Karpas-422 (cell line): ENCODE measurements at regions not wholly inside any gene's neighbourhood (a gene's known extent, or its start where the extent isn't known, plus 50 kb on each side); places are given as distances from the start of the nearest gene placed in this dataset.

Experiments
- DNase-seq: peaks from one replicate; pipeline ENCODE4 v3.0.0-alpha.2; 2015
- H2AFZ ChIP-seq: fragments of 200-600 bp; sonication (generic); 2 replicates; pipeline ENCODE4 v1.6.1; 2014; ENCODE audit warnings: antibody characterized with exemption, low read length, mixed read lengths
- H3K27ac ChIP-seq: fragments of 200-600 bp; sonication (generic); 2 replicates; pipeline ENCODE4 v1.5.1; 2014; ENCODE audit warnings: mild to moderate bottlenecking, low read length, moderate library complexity
- H3K27me3 ChIP-seq: fragments of 200-600 bp; sonication (generic); 2 replicates; pipeline ENCODE4 v1.6.1; 2014; ENCODE audit warnings: low read length, mixed read lengths
- H3K36me3 ChIP-seq: fragments of 200-600 bp; sonication (generic); 2 replicates; pipeline ENCODE4 v1.6.1; 2014; ENCODE audit warnings: low read length, mixed read lengths; ENCODE audit not compliant: insufficient read depth
- H3K4me1 ChIP-seq: fragments of 200-600 bp; sonication (generic); 2 replicates; pipeline ENCODE4 v1.6.1; 2014; ENCODE audit warnings: mild to moderate bottlenecking, low read length, mixed read lengths
- H3K4me2 ChIP-seq: fragments of 200-600 bp; sonication (generic); 2 replicates; pipeline ENCODE4 v1.6.1; 2014; ENCODE audit warnings: low read length, low read depth, mild to moderate bottlenecking; ENCODE audit not compliant: poor library complexity, severe bottlenecking
- H3K4me3 ChIP-seq: fragments of 200-600 bp; sonication (generic); 2 replicates; pipeline ENCODE4 v1.5.1; 2014; ENCODE audit warnings: mild to moderate bottlenecking, antibody characterized with exemption, low read length, mixed read lengths
- H3K79me2 ChIP-seq: fragments of 200-600 bp; sonication (generic); 2 replicates; pipeline ENCODE4 v1.6.1; 2014; ENCODE audit warnings: mild to moderate bottlenecking, low read length, mixed read lengths
- H3K9ac ChIP-seq: fragments of 200-600 bp; sonication (generic); 2 replicates; pipeline ENCODE4 v1.6.0; 2014; ENCODE audit warnings: low read length
- H3K9me2 ChIP-seq: fragments of 200-600 bp; sonication (generic), shearing (Covaris generic); replicated peaks from 2 replicates; pipeline ENCODE4 v1.6.0; 2014; ENCODE audit warnings: mild to moderate bottlenecking, low read length, moderate library complexity; ENCODE audit not compliant: insufficient read depth
- H3K9me3 ChIP-seq: fragments of 300-700, 200-600 bp; sonication (generic); 2 replicates; pipeline ENCODE4 v1.6.1; 2014; ENCODE audit warnings: low read length, mixed read lengths
- H4K20me1 ChIP-seq: fragments of 200-600 bp; sonication (generic); 2 replicates; pipeline ENCODE4 v1.6.1; 2014; ENCODE audit warnings: mild to moderate bottlenecking, antibody characterized with exemption, low read length, low read depth; ENCODE audit not compliant: insufficient read depth

DNA sequence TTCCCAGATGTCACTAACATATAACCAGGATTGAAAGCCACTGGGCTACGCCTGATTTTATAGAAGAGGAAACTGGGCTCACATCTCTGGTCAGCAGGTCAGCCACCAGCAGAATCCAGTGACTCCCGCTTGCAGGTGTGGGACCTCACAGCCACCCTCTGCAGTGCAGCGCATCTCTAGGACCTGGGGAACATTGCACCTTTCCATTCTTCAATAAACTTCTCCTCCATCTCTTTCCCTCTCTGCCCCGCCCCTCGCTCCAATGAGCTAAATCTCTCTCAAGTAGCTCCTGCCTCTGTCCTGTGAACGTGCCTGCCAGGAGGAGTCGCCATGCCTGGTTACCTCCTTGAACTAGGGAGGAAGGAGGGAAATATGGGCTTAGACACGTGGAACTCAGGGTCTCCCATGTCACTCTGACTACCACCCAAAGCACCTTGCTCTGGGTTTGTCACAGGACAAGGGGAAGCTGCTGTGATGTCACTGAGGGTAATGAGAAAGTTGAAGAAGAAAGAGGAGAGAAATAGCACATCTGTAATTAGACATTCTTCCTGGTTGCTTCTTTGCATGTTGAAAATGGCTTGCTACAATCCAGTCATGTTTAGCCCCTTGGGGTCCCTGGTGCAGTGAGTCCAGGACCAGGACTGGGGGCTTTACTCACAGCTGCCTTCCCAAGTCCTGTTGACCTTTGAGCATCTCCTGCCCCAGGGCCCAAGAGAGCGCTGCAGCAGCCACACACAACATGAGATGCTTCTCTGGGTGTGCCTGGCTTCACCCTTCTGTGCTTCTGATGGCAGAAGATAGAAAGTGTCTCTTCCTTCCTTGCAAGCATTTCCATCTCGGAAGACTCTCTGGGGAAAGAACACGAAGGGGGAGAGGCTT, 469.4 kb downstream of the PREX1 start:
- no peak overlapping the region for H2AFZ ChIP-seq
- no peaks in the 10 kb centered on the region for H3K36me3 ChIP-seq
- no peak overlapping the region for H3K4me2 ChIP-seq
- no peak overlapping the region for H3K4me3 ChIP-seq
- H3K9me3 ChIP-seq: peaks cover 5% of the 10 kb centered on the region
- H3K79me2 ChIP-seq: no peaks in the 10 kb centered on the region
- no peaks in the 10 kb centered on the region for H3K9me2 ChIP-seq
- H4K20me1 ChIP-seq: no peaks in the 10 kb centered on the region
- H3K27me3 ChIP-seq: peaks cover 2% of the 10 kb centered on the region; the same call in 1 of the 2 replicates
- no peak overlapping the region for H3K9ac ChIP-seq
- no peak overlapping the region for H3K27ac ChIP-seq
- DNase-seq: no peak
- H3K4me1 ChIP-seq: no peaks in the 10 kb centered on the region

DNA sequence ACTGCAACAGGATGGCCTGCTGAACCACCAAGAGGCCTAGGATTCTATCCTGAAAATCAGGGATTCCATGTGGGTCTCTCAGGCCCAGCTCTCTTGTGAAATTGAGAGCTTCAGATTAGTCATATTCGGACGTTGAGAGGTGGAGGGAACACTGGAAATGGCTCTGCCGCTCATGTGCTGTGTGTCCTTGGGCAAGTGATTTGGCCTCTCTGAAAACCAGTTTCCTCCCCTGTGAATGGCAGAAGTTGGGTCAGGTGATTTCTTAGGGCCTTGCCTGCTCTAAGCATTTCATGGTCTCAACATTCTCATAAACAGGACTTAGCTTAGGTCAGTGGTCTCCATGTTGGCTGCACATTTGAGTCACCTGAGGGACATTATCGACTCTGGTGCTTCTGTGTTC, 470.1 kb downstream of the PREX1 start:
- Histone ChIP-seq H3K4me3 (no peak overlapping the region), H3K9me3 (peaks cover 5% of the 10 kb centered on the region), H3K36me3 (no peaks in the 10 kb centered on the region), H3K79me2 (no peaks in the 10 kb centered on the region), H3K27me3 (peaks cover 2% of the 10 kb centered on the region; the same call in 1 of the 2 replicates), H3K4me2 (no peak overlapping the region), H3K4me1 (no peaks in the 10 kb centered on the region), H4K20me1 (no peaks in the 10 kb centered on the region), H3K9me2 (no peaks in the 10 kb centered on the region), H2AFZ (no peak overlapping the region), H3K9ac (no peak overlapping the region), H3K27ac (no peak overlapping the region)
- no peak for DNase-seq

DNA sequence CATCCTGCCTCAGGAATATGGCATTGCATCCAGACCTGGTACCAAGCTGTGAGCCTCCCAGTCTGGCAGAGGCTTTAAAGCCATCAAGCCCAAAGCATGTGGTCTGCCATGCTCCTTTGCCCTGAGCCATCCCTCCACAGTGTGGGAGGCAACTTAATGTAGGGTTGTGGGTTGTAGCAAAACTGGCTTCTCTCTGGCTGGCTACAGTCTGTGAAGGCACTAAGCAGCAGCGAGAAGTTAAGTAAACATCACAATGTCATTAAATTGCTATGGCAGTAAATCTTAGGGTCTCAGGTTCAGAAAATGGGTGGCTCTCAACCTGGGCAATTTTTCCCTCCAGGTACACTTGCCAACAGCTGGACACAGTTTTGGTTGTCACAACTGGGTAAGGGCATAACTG, 472.9 kb downstream of the PREX1 start:
- peaks cover 2% of the 10 kb centered on the region; the same call in 1 of the 2 replicates for H3K27me3 ChIP-seq
- peaks cover 5% of the 10 kb centered on the region for H3K9me3 ChIP-seq
- no peaks in the 10 kb centered on the region for H3K9me2 ChIP-seq
- no peak overlapping the region for H3K4me3 ChIP-seq
- H2AFZ ChIP-seq: no peak overlapping the region
- DNase-seq: no peak
- no peak overlapping the region for H3K9ac ChIP-seq
- H3K4me2 ChIP-seq: no peak overlapping the region
- H3K79me2 ChIP-seq: no peaks in the 10 kb centered on the region
- no peaks in the 10 kb centered on the region for H3K36me3 ChIP-seq
- no peaks in the 10 kb centered on the region for H3K4me1 ChIP-seq
- no peaks in the 10 kb centered on the region for H4K20me1 ChIP-seq
- no peak overlapping the region for H3K27ac ChIP-seq

DNA sequence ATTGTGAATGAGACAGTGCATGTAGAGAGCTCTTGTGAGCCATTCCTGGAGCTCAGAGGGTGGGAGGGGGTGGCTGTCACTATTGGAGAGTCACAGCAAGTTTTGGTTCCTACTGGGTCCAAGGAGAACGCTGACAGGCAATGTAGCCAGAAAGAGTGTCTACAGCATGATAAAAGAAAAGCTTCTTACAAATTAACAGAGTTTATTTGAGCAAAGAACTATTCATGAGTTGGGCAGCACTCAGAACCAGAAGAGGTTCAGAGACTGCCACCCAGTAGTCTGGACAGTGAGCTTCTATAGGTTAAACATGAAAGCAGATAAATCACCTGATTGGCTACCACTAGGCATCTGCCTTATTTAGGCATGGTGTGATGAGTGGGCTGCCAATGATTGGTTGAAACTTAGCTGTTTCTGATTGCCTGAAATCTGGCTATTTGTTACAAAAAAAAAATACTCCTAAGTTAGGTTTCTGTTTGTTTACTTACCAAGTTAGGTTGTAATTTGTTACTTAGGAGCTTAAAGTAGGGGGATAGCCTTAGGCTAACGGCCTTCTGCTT, 473.4 kb downstream of the PREX1 start:
- peaks cover 5% of the 10 kb centered on the region for H3K9me3 ChIP-seq
- no peak overlapping the region for H3K4me3 ChIP-seq
- no peak overlapping the region for H3K4me2 ChIP-seq
- no peaks in the 10 kb centered on the region for H4K20me1 ChIP-seq
- H3K36me3 ChIP-seq: no peaks in the 10 kb centered on the region
- no peaks in the 10 kb centered on the region for H3K4me1 ChIP-seq
- H3K9ac ChIP-seq: no peak overlapping the region
- no peaks in the 10 kb centered on the region for H3K9me2 ChIP-seq
- no peak overlapping the region for H3K27ac ChIP-seq
- H3K27me3 ChIP-seq: peaks cover 2% of the 10 kb centered on the region; the same call in 1 of the 2 replicates
- no peaks in the 10 kb centered on the region for H3K79me2 ChIP-seq
- no peak for DNase-seq
- no peak overlapping the region for H2AFZ ChIP-seq

DNA sequence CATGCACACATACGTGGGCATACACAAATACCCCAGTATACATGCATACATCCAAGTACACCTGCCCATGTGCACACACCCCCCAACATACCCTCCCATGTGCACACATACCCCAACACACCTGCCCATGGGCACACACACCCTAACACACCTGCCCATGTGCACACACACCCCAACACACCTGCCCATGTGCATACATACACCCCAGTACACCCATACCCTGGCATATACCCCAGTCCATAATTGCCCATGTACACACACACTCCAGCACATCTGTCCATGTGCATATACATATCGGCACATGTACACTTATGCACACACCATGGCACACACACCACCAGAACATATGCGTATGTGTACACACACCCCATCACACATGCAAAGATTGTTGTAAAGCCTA, 475.2 kb downstream of the PREX1 start:
- no peak for DNase-seq
- Histone ChIP-seq H3K27me3 (peaks cover 2% of the 10 kb centered on the region; the same call in 1 of the 2 replicates), H2AFZ (no peak overlapping the region), H4K20me1 (no peaks in the 10 kb centered on the region), H3K36me3 (no peaks in the 10 kb centered on the region), H3K79me2 (no peaks in the 10 kb centered on the region), H3K9ac (no peak overlapping the region), H3K4me1 (no peaks in the 10 kb centered on the region), H3K27ac (no peak overlapping the region), H3K4me3 (no peak overlapping the region), H3K9me2 (no peaks in the 10 kb centered on the region), H3K9me3 (peaks cover 5% of the 10 kb centered on the region), H3K4me2 (no peak overlapping the region)

DNA sequence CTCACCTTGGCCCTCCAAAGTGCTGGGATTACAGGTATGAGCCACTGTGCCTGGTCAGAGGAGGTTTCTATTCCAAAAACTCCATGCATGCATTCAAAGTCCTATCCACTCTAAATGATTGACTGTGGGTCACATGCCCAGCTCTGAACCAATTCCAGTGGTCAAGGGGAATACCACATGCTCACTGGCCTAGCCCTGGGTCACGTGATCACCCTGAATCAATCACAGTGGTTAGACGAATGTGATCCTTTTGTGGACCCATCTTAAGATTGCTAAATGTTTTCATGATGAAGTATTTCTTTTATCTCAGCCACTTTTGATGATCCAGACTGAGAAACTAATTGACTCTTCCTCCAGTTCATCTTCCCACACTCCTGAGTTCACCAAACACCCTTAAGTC, 475.8 kb downstream of the PREX1 start:
- Histone ChIP-seq H3K9ac (no peak overlapping the region), H3K4me3 (no peak overlapping the region), H2AFZ (no peak overlapping the region), H4K20me1 (no peaks in the 10 kb centered on the region), H3K36me3 (no peaks in the 10 kb centered on the region), H3K27ac (no peak overlapping the region), H3K79me2 (no peaks in the 10 kb centered on the region), H3K27me3 (peaks cover 2% of the 10 kb centered on the region; the same call in 1 of the 2 replicates), H3K9me3 (peaks cover 5% of the 10 kb centered on the region), H3K9me2 (no peaks in the 10 kb centered on the region), H3K4me1 (no peaks in the 10 kb centered on the region), H3K4me2 (no peak overlapping the region)
- DNase-seq: no peak

DNA sequence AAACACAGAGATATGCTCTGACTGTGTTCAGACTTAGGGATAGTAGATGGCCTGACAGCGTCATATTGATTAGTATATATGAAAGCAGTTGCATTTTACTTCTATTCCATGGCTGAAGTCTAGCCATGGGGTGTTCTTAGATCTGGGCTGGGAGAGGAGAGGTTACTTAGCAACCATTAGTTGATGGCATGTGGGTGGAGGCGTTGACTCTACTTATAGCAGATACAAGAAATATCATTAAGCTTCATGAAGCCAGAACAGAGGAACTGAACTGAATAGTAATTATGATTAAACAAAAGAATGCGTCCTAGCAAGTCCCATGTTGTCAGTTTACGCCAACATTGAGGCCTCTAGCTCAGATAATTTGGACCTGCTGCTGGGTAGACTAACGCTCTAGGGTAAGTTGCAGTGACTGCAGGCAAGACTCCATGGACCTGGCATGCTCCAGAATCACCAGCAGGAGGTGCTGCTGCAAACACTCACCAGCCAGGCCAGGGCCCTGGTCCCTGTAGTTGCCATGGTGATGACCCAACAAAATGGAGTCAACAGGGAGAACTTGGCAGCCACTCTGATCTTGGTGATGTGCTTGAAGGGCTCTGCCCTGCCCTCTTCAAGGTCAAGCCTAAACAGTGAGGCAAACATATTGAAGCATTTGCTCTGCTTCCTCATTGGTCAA, 477.3 kb downstream of the PREX1 start:
- H4K20me1 ChIP-seq: no peaks in the 10 kb centered on the region
- no peak overlapping the region for H3K27ac ChIP-seq
- H3K27me3 ChIP-seq: peaks cover 2% of the 10 kb centered on the region; the same call in 1 of the 2 replicates
- no peak overlapping the region for H3K4me3 ChIP-seq
- H3K36me3 ChIP-seq: no peaks in the 10 kb centered on the region
- H3K9me3 ChIP-seq: peaks cover 5% of the 10 kb centered on the region
- H3K4me2 ChIP-seq: no peak overlapping the region
- H3K4me1 ChIP-seq: no peaks in the 10 kb centered on the region
- no peak overlapping the region for H2AFZ ChIP-seq
- DNase-seq: peak; percentile 61
- H3K9ac ChIP-seq: no peak overlapping the region
- no peaks in the 10 kb centered on the region for H3K9me2 ChIP-seq
- H3K79me2 ChIP-seq: no peaks in the 10 kb centered on the region

DNA sequence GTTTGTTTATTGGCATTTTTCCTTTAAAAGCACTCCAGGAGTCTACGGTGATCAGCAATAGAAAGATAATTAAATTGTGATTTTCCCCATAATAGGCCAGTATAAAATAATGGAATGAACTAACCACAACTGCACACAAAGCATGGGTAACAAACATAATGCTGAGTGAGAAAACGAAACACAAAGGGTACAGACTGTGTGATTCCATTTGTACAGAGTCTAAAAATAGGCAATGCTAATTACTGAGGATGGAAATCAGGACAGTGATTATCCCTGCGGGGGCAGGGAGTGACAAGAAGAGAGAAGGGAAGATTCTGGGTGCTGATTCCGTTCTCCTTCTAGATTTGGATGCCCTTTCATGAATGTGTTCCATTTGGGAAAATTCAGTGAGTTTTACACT, 478.1 kb downstream of the PREX1 start:
- Histone ChIP-seq H3K27me3 (peaks cover 2% of the 10 kb centered on the region; the same call in 1 of the 2 replicates), H3K9me3 (peaks cover 5% of the 10 kb centered on the region), H3K79me2 (no peaks in the 10 kb centered on the region), H3K27ac (no peak overlapping the region), H3K4me1 (no peaks in the 10 kb centered on the region), H4K20me1 (no peaks in the 10 kb centered on the region), H3K9ac (no peak overlapping the region), H3K9me2 (no peaks in the 10 kb centered on the region), H2AFZ (no peak overlapping the region), H3K4me2 (no peak overlapping the region), H3K36me3 (no peaks in the 10 kb centered on the region), H3K4me3 (no peak overlapping the region)
- no peak for DNase-seq
